PC-9 (cell line): ENCODE measurements at regions not wholly inside any gene's neighbourhood (a gene's known extent, or its start where the extent isn't known, plus 50 kb on each side); places are given as distances from the start of the nearest gene placed in this dataset.

Experiments used
- BruUV-seq: library from RNA; stranded (reverse); fragments of 400-500 nt; replicated peaks from 2 replicates; lab custom pipeline; 2021; lab: Mats Ljungman, UMichigan
- CTCF ChIA-PET: fragments of 300-600 bp; sonication (Branson Sonifier 250); formaldehyde crosslinking; loops from one replicate; lab custom pipeline; 2022; ENCODE audit warnings: antibody characterized with exemption; lab: Charles Lee
- POLR2A ChIA-PET: fragments of 300-600 bp; sonication (Branson Sonifier 250); formaldehyde crosslinking; loops from one replicate; lab custom pipeline; 2022; ENCODE audit warnings: antibody characterized with exemption; ENCODE audit not compliant: unreplicated experiment; lab: Charles Lee
- DNase-seq, 2 experiments: peaks; one replicate each; pipeline versions ENCODE4 v3.0.0 to v3.0.0-alpha.2; 2015 to 2022; ENCODE audit warnings: mixed read lengths in 1 of 2
- H2AFZ ChIP-seq: fragments of 200-600 bp; sonication (generic); 2 replicates; pipeline ENCODE4 v1.8.1; 2017; ENCODE audit warnings: antibody characterized with exemption
- H3F3A ChIP-seq: fragments of 200-600 bp; sonication (generic); 2 replicates; pipeline ENCODE4 v1.8.1; 2017; ENCODE audit warnings: antibody characterized with exemption, mild to moderate bottlenecking, low read depth; ENCODE audit not compliant: insufficient read depth
- H3K27ac ChIP-seq: fragments of 200-600 bp; sonication (generic); 2 replicates; pipeline ENCODE4 v1.6.1; 2016; ENCODE audit warnings: mixed run types
- H3K27me3 ChIP-seq: fragments of 200-600 bp; sonication (generic); 2 replicates; pipeline ENCODE4 v1.6.1; 2016; ENCODE audit warnings: low read depth, mixed run types; ENCODE audit not compliant: insufficient read depth
- H3K36me3 ChIP-seq: fragments of 200-600 bp; sonication (generic); 2 replicates; pipeline ENCODE4 v1.6.1; 2016; ENCODE audit warnings: low read depth, mixed run types
- H3K4me1 ChIP-seq: fragments of 200-600 bp; sonication (generic); replicated peaks from 2 replicates; pipeline ENCODE4 v1.6.1; 2016; ENCODE audit warnings: mixed run types; ENCODE audit not compliant: insufficient read depth
- H3K4me2 ChIP-seq: fragments of 200-600 bp; sonication (generic); 2 replicates; pipeline ENCODE4 v1.6.1; 2017; ENCODE audit warnings: mixed run types
- H3K4me3 ChIP-seq: fragments of 200-600 bp; sonication (generic); 2 replicates; pipeline ENCODE4 v1.6.1; 2016; ENCODE audit warnings: mixed run types
- H3K79me2 ChIP-seq: fragments of 200-600 bp; sonication (generic); 2 replicates; pipeline ENCODE4 v1.6.1; 2017; ENCODE audit warnings: low read depth, mixed run types
- H3K9me2 ChIP-seq: fragments of 200-600 bp; sonication (generic); 2 replicates; pipeline ENCODE4 v1.8.1; 2017; ENCODE audit warnings: mild to moderate bottlenecking; ENCODE audit not compliant: insufficient read depth
- H3K9me3 ChIP-seq: fragments of 200-600 bp; sonication (generic); 2 replicates; pipeline ENCODE4 v1.8.1; 2016; ENCODE audit warnings: low read depth; ENCODE audit not compliant: insufficient read depth
- H4K20me1 ChIP-seq: fragments of 200-600 bp; sonication (generic); 2 replicates; pipeline ENCODE4 v1.8.1; 2017; ENCODE audit not compliant: insufficient read depth
- EZH2 ChIP-seq: fragments of 200-600 bp; sonication (generic); IDR thresholded peaks from 2 replicates; pipeline ENCODE4 v1.8.0; 2017; ENCODE audit warnings: antibody characterized with exemption, low read depth
- intact Hi-C: fragments of 100-400 bp; cut with micrococcal nuclease; formaldehyde crosslinking; loops from one replicate; pipeline ENCODE4 v1.10.0; 2022; ENCODE audit not compliant: unreplicated experiment
- TF ChIP-seq, protein P1 (sequence below): fragments of 200-600 bp; sonication (generic); conservative IDR thresholded peaks from 2 replicates; pipeline ENCODE4 v1.6.1; 2017; ENCODE audit warnings: mixed run types, antibody characterized with exemption, mild to moderate bottlenecking, moderate library complexity

GRCh38 chr21:27425172-27425571 is 458.3 kb upstream of the ADAMTS5 start:
- TF ChIP-seq EZH2: no peak
- TF ChIP-seq, protein P1, sequence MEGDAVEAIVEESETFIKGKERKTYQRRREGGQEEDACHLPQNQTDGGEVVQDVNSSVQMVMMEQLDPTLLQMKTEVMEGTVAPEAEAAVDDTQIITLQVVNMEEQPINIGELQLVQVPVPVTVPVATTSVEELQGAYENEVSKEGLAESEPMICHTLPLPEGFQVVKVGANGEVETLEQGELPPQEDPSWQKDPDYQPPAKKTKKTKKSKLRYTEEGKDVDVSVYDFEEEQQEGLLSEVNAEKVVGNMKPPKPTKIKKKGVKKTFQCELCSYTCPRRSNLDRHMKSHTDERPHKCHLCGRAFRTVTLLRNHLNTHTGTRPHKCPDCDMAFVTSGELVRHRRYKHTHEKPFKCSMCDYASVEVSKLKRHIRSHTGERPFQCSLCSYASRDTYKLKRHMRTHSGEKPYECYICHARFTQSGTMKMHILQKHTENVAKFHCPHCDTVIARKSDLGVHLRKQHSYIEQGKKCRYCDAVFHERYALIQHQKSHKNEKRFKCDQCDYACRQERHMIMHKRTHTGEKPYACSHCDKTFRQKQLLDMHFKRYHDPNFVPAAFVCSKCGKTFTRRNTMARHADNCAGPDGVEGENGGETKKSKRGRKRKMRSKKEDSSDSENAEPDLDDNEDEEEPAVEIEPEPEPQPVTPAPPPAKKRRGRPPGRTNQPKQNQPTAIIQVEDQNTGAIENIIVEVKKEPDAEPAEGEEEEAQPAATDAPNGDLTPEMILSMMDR: no peak
- intact Hi-C loops: no loop called here
- Histone ChIP-seq H3K4me3 (no peak overlapping the region), H3K36me3 (no peaks in the 10 kb centered on the region), H3K9me3 (no peaks in the 10 kb centered on the region), H3K4me1 (no peaks in the 10 kb centered on the region), H3K79me2 (no peaks in the 10 kb centered on the region), H3F3A (no peaks in the 10 kb centered on the region), H2AFZ (no peak overlapping the region), H3K27ac (no peak overlapping the region), H3K4me2 (no peak overlapping the region), H3K27me3 (no peaks in the 10 kb centered on the region), H4K20me1 (no peaks in the 10 kb centered on the region), H3K9me2 (no peaks in the 10 kb centered on the region)
- no peak for DNase-seq
- ChIA-PET POLR2A (interaction anchor here (0.6 kb wide), 1 partner anchor 9 kb away, joined by 3 read pairs; no protein-coding TSS in a partner anchor), CTCF (no interaction called here)
- BruUV-seq: no TSS peak

GRCh38 chr21:27424601-27425000 is 457.7 kb upstream of the ADAMTS5 start:
- POLR2A ChIA-PET: interaction anchor here (0.6 kb wide), 1 partner anchor 9 kb away, joined by 3 read pairs; no protein-coding TSS in a partner anchor

GRCh38 chr21:27423906-27424595 is 457.2 kb upstream of the ADAMTS5 start:
- Histone ChIP-seq H3K9me3 (no peaks in the 10 kb centered on the region), H3K9me2 (no peaks in the 10 kb centered on the region), H4K20me1 (no peaks in the 10 kb centered on the region), H3K36me3 (no peaks in the 10 kb centered on the region), H3K4me2 (no peak overlapping the region), H2AFZ (no peak overlapping the region), H3K4me1 (no peaks in the 10 kb centered on the region), H3K4me3 (no peak overlapping the region), H3K27ac (no peak overlapping the region), H3K27me3 (no peaks in the 10 kb centered on the region), H3K79me2 (no peaks in the 10 kb centered on the region), H3F3A (no peaks in the 10 kb centered on the region)
- BruUV-seq: no TSS peak
- no peak for DNase-seq
- CTCF ChIA-PET: no interaction called here
- intact Hi-C loops: no loop called here
- POLR2A ChIA-PET: no interaction called here
- TF ChIP-seq, protein P1: no peak
- TF ChIP-seq EZH2: no peak

More at GRCh38 chr21:27424601-27425000, 457.7 kb upstream of the ADAMTS5 start:
- H3F3A ChIP-seq: no peaks in the 10 kb centered on the region
- CTCF ChIA-PET: no interaction called here
- H4K20me1 ChIP-seq: no peaks in the 10 kb centered on the region
- H3K9me2 ChIP-seq: no peaks in the 10 kb centered on the region
- H3K4me2 ChIP-seq: no peak overlapping the region
- H2AFZ ChIP-seq: no peak overlapping the region
- no peaks in the 10 kb centered on the region for H3K4me1 ChIP-seq
- H3K27ac ChIP-seq: no peak overlapping the region
- no peaks in the 10 kb centered on the region for H3K27me3 ChIP-seq
- TF ChIP-seq EZH2: no peak
- H3K9me3 ChIP-seq: no peaks in the 10 kb centered on the region
- H3K79me2 ChIP-seq: no peaks in the 10 kb centered on the region
- no peak for DNase-seq
- H3K4me3 ChIP-seq: no peak overlapping the region
- no TSS peak for BruUV-seq
- H3K36me3 ChIP-seq: no peaks in the 10 kb centered on the region
- intact Hi-C loops: no loop called here
